Tongue (tissue), 1 donor: ENCODE measurements at regions not wholly inside any gene's neighbourhood (a gene's known extent, or its start where the extent isn't known, plus 50 kb on each side); places are given as distances from the start of the nearest gene placed in this dataset.
A peak's percentile ranks its signal among the peaks of the same experiment; 100 is the strongest.
"Not testable (repeated sequence)": the region's sequence is repeated elsewhere in the genome, so short reads cannot be mapped to it uniquely, and the experiment has no call there.

Experiments
- DNase-seq: peaks from one replicate; pipeline ENCODE4 v3.0.0-alpha.2; 2015

DNA sequence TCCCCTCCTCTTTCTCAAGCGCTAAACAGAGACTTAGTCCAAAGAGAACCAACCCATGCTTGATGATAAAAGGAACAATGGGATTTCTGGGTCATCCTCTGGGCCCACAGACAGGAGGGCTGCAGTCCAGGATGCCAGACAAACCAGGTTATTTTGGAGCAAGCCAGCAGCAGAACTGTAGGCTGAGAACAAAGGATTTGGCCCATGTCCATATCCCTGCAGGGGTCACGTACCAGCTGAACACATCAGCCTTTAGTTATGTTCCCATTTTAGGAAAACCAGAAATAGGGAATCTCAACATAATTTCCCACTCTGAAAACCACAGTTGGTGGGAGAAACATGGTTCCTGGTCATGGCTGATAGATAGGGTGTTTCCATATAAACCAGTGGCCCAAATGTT is 533.6 kb upstream of the CADM1 start:
- DNase-seq: no peak

DNA sequence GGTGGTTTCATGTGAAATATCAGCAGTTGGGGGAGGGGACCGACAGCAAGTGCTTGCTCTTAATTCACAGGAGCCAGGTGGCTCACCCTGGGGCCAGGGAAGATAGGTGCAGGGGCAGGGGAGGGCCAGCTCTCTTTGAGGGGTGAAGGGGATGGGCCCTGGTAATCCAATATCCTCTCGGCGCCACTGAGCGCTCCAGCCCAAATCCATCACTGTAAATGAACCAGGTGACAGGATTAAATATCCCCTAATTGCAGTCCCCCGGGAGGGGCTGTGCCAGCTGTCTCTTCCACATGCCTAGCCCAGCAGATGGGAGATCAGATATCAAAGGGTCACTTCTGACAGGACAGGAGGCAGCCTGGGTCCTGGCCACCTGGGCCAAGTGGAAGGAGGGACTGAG is 531.8 kb upstream of the CADM1 start:
- DNase-seq: peak; percentile 63

DNA sequence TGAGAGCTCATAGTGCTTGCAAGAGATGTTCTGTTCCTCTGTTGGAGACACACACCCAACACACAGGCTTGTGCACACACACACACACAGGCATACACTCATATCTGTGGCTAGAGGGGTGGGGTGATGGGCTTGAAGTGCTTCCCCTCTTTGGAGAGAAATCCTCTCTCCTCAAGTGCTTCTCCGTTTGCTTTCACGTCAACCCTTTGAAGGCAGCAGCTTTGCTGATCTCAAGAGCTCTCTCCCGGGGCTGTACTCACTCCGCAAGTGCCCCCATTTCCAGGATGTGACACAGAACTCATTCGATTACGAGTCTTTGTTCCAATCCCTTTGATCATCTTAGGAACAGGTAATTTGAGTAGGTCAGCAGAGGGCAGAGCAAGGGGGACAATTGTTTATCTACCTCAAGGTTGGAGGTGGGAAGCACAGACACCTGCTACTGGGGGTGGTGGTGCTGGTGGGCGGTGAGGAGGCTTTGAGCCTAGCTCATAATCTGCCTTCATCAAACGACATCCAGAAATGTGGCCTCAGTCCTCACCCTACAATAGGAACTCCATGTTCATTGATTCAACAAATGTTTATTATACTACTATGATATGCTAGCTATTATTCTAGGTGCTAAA is 529.8 kb upstream of the CADM1 start:
- no peak for DNase-seq

DNA sequence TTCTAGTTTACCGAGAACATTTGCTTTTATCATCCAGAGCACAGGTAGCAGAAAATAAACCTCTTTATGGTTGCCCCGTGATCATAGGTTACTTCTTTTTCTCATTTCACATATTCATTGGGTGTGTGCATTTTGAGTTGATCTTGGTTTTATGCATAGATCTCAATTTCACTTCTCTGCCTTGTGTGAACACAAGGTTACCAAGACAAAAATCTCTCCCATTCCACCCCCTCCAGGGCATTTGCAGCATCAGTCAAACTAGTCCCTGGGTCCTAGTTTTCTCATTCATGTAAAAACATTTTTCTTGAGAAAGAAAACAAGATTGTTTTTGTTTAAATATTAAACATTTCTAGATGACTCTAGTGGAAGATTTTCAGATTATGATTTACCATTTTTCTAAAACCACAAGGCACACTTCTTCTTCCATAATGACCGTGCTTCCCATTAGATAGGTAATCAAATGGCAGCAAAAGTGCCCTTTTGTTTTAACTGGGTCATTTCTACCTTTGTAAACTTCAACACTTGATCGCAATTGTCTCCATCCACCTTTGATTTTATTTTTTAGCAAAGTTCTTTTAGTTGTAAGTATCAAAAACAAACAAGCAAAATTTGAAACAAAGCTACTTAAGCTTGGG is 526.6 kb upstream of the CADM1 start:
- DNase-seq: no peak

DNA sequence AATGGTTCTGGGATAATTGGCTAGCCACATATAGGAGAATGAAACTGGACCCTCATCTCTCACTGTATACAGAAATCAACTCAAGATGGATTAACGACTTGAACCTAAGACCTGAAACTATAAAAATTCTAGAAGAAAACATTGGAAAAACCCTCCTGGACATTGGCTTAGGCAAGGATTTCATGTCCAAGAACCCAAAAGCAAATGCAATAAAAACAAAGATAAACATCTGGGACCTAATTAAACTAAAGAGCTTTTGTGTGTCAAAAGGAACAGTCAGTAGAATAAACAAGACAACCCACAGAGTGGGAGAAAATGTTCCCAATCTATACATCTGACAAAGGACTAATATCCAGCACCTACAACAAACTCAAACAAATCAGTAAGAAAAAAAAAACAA is 524.3 kb upstream of the CADM1 start:
- not testable (repeated sequence) for DNase-seq

DNA sequence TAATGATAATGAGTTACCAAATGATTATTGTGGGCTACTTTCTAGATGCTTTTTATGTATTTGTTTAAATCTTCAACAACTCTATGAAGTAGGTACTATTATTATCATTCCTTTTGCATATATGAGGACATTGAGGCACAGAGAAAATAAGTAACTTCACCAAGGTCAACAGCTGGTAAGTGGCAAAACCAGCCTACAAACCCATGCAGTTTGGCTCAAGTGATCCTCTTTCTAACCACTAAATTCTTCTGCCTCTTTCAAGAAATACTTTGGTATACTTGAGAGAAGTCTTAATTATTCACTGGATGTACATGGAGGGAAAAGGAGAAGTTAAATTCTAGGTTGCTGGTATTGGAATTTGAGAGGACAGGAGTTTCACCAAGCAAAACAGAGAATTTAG is 495.2 kb upstream of the CADM1 start:
- DNase-seq: no peak

DNA sequence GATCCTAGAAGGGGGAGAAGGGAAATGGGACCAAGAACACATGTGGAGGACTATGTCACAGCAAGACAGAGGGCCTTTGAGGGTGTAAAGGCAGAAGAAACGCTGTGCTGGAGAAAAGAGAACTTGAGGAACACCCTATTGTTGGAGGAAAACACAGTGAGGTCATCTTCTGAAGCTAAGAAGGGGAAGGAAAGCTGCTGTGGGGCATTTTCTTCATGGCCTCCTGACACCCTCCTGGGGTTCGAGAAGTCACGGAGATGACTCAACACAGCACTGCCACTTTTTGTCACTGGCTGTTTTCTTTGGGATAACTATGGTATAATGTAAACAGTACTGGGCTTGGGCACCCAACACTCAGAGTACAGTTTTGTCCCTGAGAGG is 492.6 kb upstream of the CADM1 start:
- no peak for DNase-seq

DNA sequence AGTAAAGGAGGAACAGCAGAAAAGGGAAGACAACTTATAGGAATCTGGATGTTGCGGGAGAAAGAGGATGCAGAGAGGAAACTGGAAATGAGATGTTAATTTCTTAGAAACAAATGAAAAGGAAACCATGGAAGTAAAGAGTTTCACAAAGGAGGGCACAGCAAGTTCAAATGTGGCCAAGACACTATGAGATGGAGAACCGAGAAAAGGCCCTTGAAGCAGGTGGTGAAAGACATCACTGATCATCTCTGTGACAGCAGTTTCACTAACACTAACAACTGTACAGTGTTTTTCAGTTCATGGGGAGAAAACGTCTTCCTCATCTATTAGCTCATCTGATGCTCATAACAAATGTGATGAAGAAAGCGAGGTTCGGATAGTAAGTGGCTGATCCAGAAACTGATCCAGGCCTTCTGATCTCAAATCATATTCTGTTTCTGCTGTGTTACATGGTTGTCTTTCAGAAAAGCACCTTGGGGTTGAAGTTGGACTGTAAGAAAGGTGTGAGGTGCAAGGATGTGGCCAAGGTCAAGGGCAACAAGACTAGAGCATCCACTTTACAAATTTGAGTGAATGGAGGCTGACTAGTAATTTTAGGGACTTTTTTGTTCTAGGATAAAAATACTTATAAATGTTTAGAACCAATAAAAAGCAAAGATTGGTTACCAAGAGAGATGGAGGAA is 492.1 kb upstream of the CADM1 start:
- no peak for DNase-seq

DNA sequence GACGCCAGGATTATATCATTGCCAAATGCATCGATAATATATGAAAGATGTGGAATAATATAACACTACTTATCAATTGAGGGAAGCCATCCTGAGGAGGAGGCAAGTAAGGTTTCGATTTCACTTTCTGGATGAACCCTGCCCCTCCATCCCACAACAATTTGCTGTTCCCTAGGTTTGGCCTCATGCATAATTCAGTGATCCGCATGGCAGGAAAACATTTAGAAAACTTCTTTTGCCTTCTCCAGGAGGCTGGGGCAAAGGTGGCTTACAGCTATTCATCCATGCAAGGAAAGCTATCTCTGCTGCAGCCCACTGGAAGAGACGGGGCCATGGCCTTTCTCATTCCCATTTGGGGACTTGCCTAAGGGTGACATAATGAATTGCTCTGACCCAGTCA is 489.4 kb upstream of the CADM1 start:
- DNase-seq: no peak

DNA sequence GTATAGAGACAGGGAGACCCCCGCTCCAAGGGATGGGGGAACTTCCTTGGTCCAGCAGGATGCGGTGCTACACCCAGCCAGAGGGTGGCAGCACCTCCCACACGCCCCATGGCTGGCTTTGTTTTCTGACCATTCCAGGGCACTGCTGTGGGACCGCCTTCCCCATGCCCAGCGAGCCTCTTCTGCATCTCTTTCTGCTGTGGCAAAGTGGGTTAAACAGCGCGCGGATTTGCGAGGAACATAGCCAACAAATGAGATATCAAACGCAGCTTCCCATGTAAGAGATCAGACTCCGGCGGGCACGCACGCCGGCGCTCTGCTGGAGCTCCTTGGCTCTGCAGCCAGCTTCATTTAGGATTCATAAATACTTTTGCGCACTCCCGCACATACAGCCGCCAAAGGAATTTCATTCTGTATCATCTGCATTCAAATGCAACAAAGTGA is 485.8 kb upstream of the CADM1 start:
- DNase-seq: peak; percentile 18

DNA sequence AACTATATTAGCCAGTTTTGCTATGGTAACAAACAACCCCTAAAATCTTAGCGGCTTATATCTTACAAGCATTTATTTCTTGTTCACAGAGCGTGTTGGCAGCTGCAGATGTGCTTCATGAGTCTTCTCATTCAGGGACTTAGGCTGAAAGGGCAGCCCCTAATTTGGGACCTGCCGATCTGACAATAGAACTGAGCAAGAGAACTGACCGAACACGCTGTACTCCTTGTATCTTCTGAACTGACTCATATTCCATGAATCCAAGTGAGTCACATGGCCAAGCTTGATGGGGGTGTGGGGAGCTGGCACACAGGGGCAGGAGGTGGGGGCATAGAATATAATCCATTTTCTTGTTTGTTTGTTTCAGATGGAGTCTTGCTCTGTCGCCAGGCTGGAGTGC is 481.7 kb upstream of the CADM1 start:
- DNase-seq: no peak

DNA sequence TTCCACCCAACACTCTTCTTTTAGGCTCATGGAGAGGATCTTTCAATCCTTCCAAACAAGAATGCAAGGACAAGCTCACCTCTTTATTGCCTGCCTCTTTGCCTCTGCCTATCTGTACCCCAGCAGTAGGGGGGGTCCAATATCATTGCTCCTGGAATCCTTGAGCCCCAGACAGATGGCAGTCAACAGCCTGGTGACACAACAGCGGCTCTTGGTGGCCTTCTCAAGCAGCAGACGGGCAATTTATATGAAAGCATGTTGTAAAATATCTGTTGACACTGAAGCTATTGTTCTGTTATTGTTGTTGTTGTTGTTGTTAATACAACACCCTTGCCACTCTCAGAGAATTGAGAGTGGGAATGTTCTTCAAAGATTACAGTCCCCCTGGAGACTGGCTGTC is 480.0 kb upstream of the CADM1 start:
- no peak for DNase-seq

DNA sequence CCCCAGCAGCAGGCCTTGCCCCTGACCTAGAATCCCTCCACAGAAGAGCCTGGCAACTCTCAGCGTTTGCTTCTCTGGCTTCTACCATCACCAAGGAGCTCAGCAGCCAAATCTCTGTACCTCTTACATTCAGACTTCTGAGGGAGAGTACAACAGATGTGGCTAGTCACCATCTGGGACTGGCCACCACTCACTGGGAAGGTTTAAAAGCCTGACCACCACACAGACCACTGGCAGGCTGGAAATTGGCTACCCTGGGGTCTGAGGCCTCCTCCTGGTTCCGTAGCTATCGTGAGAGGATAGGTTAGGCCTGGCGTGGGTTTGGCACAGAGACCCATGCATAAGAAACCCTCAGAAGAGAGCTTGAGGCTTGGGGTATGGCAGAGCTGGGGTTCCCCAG is 478.5 kb upstream of the CADM1 start:
- no peak for DNase-seq

DNA sequence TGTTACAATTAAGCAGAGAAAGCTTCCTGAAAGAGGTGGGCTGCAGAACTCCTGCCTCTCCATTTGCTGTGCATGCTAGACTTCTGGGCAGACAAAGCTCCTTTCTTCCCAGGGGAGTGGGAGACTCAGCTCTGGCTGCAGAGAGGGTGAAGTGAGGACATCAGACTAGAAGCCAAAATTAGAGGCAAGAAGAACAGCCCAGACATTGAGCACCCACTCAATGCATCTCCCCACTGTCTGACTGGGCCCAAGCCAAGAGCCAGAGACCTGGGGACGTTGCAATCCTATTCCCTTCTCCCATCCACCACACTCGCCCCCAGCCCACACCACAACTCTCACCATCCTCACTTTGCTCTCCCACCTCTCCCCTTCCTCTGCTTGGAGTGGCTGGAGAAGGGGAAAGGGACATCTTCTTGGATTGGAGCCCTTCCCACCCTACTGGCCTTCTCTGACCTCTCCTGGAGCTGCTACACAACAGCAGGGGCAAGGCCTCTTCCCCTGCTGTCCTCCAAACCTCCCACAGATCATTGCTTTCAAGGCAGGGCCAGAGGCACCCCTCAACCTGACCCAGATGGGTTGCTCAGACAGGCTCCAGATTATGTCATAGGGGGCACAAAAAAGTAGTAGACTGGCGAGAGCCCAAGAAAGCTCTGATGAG is 477.7 kb upstream of the CADM1 start:
- DNase-seq: no peak

DNA sequence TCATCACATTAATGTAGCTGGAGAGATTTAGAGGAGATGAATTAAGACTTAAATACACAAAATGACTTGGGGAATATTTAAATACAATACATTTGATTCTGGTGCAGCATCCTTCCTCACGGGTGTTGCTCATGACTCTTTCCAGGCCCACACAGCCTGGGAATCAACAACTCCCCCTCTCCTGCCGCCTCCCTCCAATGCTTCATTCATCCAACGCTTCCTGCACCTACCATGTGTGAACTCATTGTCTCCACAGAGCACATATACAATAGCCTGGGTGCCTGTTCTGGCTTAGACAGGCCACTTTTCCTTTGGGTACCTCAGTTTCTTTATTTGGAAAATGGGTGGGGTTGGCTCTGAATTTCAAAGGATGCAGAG is 476.9 kb upstream of the CADM1 start:
- DNase-seq: no peak

DNA sequence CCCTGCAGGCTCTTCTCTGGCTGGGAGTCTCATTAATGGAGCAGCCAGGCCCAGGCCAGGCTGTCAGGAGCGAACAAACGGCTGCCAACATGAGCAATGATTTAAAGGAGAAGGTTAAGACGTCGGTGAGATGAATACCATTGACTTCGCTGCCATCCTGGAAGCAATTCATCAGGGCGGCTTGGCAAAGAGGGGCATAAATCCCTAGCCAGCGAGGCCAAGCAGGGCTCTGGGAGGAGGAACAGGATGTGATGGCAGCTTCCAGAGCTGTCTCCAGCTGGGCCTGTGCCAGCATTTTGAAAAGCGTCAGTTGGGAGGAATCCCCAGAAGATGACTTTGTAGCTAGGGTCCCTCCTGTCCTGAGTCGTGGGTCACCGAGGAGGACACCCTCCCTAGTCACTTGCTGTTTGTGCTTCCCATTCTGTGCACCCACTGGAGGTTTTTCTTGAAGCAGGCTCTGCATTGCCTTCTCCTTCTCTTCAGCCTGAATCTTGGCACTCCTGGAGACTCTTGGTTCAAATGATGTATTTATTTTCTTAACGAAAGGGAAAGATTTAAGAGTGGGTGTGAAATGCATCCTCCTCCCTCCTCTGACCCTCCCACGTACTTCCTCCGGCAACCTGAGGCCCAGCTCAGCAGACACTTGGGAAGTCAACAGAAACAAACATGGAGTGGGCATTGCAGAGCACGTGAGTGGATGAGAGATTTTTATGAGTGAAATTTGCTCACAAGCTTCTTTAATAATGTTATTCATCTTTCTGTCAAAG is 476.3 kb upstream of the CADM1 start:
- DNase-seq: no peak

DNA sequence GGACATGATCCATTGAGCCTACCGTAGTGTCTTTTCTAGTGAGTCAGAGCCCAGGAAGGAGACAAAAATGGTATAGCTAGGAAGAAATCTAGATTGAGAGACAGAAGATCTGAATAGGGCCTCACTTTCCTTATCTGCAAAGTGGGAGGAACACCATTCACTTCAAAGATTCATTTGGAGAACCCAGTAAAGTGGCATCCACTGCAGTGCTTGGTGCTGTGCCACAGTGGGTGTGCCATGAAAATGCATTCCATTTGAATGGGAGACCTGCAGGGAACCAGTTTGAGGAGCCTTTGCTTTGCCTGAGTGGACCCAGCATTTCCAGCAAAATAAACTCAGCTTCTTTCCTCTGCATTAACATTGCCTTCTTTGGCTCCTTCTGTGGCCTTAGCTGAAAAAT is 470.5 kb upstream of the CADM1 start:
- no peak for DNase-seq

DNA sequence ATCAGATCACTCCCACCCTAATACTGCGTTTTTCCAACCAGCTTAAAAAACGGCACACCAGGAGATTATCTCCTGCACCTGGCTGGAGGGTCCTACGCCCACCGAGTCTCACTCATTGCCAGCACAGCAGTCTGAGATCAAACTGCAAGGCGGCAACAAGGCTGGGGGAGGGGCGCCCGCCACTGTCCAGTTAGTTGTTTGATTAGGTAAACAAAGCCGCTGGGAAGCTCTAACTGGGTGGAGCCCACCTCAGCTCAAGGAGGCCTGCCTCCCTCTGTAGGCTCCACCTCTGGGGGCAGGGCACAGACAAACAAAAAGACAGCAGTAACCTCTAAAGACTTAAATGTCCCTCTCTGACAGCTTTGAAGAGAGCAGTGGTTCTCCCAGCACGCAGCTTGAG is 463.0 kb upstream of the CADM1 start:
- not testable (repeated sequence) for DNase-seq

DNA sequence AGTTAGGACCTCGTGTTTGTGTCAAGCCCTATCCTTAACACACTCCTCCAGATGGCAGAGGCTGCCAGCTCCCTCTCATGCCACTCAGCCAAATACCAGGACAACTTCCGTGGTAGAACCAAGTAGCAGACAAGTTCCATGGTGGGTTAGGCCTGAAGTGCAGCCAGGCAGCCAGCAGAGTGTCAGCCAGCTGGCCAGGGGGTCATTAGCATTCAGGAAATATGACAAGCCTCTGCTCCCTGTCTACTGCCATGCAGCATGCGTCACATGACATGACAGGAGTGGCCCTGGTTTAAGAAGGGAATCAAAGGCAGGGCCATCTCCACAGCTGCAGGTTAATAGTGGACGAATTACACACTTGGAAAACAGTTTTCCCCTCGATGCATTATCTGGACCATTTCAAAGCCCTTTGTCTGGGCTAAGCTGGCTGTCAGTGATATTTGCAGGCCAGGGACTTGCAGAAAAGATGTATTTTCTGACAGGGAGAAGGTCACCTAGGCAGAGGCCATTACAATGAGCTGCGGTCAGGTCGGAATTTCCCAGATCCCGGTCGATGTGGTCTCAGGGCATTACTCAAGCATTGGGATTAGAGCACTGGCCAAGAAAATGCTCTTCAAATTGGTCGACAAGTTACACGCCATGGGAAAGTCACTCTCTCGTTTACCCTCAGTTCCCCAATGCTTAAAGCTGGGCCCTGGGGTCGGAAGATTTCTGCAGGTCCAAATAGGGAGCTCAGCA is 461.7 kb upstream of the CADM1 start:
- DNase-seq: peak; percentile 63

DNA sequence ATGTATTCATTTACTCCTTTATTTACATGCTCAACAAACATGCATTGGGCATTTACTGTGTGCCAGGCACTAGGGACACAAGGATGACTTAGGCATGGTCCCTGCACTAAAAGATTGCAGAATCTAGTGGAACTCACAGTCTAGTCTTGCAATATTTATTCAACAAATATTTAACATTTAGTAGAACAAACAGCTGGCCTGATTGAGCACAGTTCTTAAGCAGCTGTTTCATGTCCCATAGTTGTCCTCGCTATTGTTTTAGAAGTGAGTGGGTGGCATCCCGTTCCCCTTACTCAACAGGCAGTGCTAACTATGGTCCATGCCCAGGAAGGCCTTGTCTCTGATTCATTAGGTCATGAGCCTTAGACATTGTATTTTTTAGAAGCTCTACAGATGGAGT is 459.9 kb upstream of the CADM1 start:
- peak; percentile 67 for DNase-seq

DNA sequence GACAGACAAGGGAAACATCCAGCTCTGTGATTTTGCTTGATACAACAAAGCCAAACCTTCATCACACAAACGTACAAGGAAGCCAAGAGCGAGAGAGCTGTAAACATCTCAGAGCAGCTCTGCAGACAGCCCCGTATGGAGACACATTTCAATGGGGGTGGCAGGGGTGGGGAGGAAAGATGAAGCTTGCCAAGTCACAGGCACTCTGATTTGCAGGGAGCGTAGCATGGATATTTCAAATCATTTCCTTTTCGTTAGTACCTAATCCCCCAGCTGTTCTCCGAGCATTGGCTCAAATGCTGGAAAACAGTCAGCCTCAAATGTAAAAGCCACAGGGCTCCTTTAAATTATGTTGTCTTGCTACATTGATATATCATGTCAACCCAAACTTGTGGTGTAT is 458.9 kb upstream of the CADM1 start:
- peak; percentile 91 for DNase-seq
